Calu3 (cell line): ENCODE measurements at regions not wholly inside any gene's neighbourhood (a gene's known extent, or its start where the extent isn't known, plus 50 kb on each side); places are given as distances from the start of the nearest gene placed in this dataset.

Experiments
- BruUV-seq: library from RNA; stranded (reverse); fragments of 400-500 nt; replicated peaks from 2 replicates; lab custom pipeline; 2021; lab: Mats Ljungman, UMichigan
- CTCF ChIA-PET: fragments of 300-600 bp; sonication (Branson Sonifier 250); formaldehyde crosslinking; loops from one replicate; lab custom pipeline; 2022; ENCODE audit warnings: antibody characterized with exemption; lab: Charles Lee
- DNase-seq: peaks from one replicate; pipeline ENCODE4 v3.0.0; 2022
- H3K27ac Mint-ChIP-seq: one replicate; pipeline ENCODE4 v1.8.0; 2022; ENCODE audit warnings: mixed read lengths; ENCODE audit not compliant: unreplicated experiment
- H3K27me3 Mint-ChIP-seq: one replicate; pipeline ENCODE4 v1.8.0; 2022; ENCODE audit warnings: mixed read lengths; ENCODE audit not compliant: unreplicated experiment
- H3K36me3 Mint-ChIP-seq: one replicate; pipeline ENCODE4 v1.8.0; 2022; ENCODE audit warnings: mild to moderate bottlenecking, moderate library complexity, mixed read lengths; ENCODE audit not compliant: insufficient read depth, unreplicated experiment
- H3K4me1 Mint-ChIP-seq: one replicate; pipeline ENCODE4 v1.8.0; 2022; ENCODE audit warnings: mild to moderate bottlenecking, low read depth, mixed read lengths; ENCODE audit not compliant: unreplicated experiment
- H3K4me3 Mint-ChIP-seq: one replicate; pipeline ENCODE4 v1.8.0; 2022; ENCODE audit warnings: mild to moderate bottlenecking, low read depth, moderate library complexity, mixed read lengths; ENCODE audit not compliant: unreplicated experiment
- H3K9me3 Mint-ChIP-seq: one replicate; pipeline ENCODE4 v1.8.0; 2022; ENCODE audit warnings: low read depth, mixed read lengths; ENCODE audit not compliant: unreplicated experiment
- intact Hi-C: fragments of 100-400 bp; cut with micrococcal nuclease; formaldehyde crosslinking; loops from one replicate; pipeline ENCODE4 v1.10.0; 2022; ENCODE audit not compliant: unreplicated experiment
- TF ChIP-seq, protein P1 (sequence below): fragments of 200-600 bp; IDR thresholded peaks from one replicate; pipeline ENCODE4 v1.8.0; 2022; ENCODE audit warnings: antibody characterized with exemption; ENCODE audit not compliant: unreplicated experiment

- Mint-ChIP-seq H3K4me1 (peaks cover 17% of the 10 kb centered on the region), H3K9me3 (peaks cover 4% of the 10 kb centered on the region), H3K36me3 (no peaks in the 10 kb centered on the region), H3K27ac (no peak overlapping the region), H3K27me3 (no peaks in the 10 kb centered on the region), H3K4me3 (no peak overlapping the region)
- TF ChIP-seq, protein P1, sequence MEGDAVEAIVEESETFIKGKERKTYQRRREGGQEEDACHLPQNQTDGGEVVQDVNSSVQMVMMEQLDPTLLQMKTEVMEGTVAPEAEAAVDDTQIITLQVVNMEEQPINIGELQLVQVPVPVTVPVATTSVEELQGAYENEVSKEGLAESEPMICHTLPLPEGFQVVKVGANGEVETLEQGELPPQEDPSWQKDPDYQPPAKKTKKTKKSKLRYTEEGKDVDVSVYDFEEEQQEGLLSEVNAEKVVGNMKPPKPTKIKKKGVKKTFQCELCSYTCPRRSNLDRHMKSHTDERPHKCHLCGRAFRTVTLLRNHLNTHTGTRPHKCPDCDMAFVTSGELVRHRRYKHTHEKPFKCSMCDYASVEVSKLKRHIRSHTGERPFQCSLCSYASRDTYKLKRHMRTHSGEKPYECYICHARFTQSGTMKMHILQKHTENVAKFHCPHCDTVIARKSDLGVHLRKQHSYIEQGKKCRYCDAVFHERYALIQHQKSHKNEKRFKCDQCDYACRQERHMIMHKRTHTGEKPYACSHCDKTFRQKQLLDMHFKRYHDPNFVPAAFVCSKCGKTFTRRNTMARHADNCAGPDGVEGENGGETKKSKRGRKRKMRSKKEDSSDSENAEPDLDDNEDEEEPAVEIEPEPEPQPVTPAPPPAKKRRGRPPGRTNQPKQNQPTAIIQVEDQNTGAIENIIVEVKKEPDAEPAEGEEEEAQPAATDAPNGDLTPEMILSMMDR = no peak
- CTCF ChIA-PET = no interaction called here
- intact Hi-C loops = loop anchor here (5.0 to 10.0 kb wide), 2 partner anchors 73 to 104 kb away; no protein-coding TSS in a partner anchor
- no TSS peak for BruUV-seq
- no peak for DNase-seq
Measured at GRCh38 chr18:2441544-2441943, 129.8 kb downstream of the METTL4 start.

GRCh38 chr18:2442006-2442405 lies 129.3 kb downstream of the METTL4 start:
- BruUV-seq = no TSS peak
- peaks cover 17% of the 10 kb centered on the region for H3K4me1 Mint-ChIP-seq
- CTCF ChIA-PET = interaction anchor here (0.6 to 1.2 kb wide), 3 partner anchors 13 to 31 kb away, joined by 3 read pairs; no protein-coding TSS in a partner anchor
- no peaks in the 10 kb centered on the region for H3K36me3 Mint-ChIP-seq
- DNase-seq = no peak
- H3K27me3 Mint-ChIP-seq = no peaks in the 10 kb centered on the region
- no peak overlapping the region for H3K27ac Mint-ChIP-seq
- peaks cover 4% of the 10 kb centered on the region for H3K9me3 Mint-ChIP-seq
- no peak overlapping the region for H3K4me3 Mint-ChIP-seq
- intact Hi-C loops = loop anchor here (5.0 to 10.0 kb wide), 2 partner anchors 73 to 105 kb away; no protein-coding TSS in a partner anchor
- TF ChIP-seq, protein P1 = no peak

GRCh38 chr18:2442726-2443275 lies 128.5 kb downstream of the METTL4 start:
- H3K27ac Mint-ChIP-seq = peak overlapping the region; percentile 11
- BruUV-seq = no TSS peak
- TF ChIP-seq, protein P1 = no peak
- no peaks in the 10 kb centered on the region for H3K36me3 Mint-ChIP-seq
- intact Hi-C loops = loop anchor here (5.0 to 10.0 kb wide), 2 partner anchors 72 to 106 kb away; no protein-coding TSS in a partner anchor
- peaks cover 4% of the 10 kb centered on the region for H3K9me3 Mint-ChIP-seq
- no peaks in the 10 kb centered on the region for H3K27me3 Mint-ChIP-seq
- peak; percentile 23 for DNase-seq
- peaks cover 17% of the 10 kb centered on the region for H3K4me1 Mint-ChIP-seq
- no peak overlapping the region for H3K4me3 Mint-ChIP-seq
- CTCF ChIA-PET = interaction anchor here (0.7 to 1.2 kb wide), 4 partner anchors 14 to 97 kb away, joined by 3 to 4 read pairs (median 3); no protein-coding TSS in a partner anchor

GRCh38 chr18:2444201-2444875 lies 127.0 kb downstream of the METTL4 start:
- CTCF ChIA-PET = no interaction called here
- DNase-seq = no peak
- Mint-ChIP-seq H3K4me3 (no peak overlapping the region), H3K27me3 (no peaks in the 10 kb centered on the region), H3K9me3 (peaks cover 4% of the 10 kb centered on the region), H3K4me1 (peaks cover 25% of the 10 kb centered on the region), H3K36me3 (no peaks in the 10 kb centered on the region), H3K27ac (no peak overlapping the region)
- TF ChIP-seq, protein P1 = no peak
- BruUV-seq = no TSS peak
- intact Hi-C loops = loop anchor here (5.0 to 10.0 kb wide), 2 partner anchors 70 to 107 kb away; no protein-coding TSS in a partner anchor
